ENCODE measurements at regions not wholly inside any gene's neighbourhood (a gene's known extent, or its start where the extent isn't known, plus 50 kb on each side); places are given as distances from the start of the nearest gene placed in this dataset.

DNA sequence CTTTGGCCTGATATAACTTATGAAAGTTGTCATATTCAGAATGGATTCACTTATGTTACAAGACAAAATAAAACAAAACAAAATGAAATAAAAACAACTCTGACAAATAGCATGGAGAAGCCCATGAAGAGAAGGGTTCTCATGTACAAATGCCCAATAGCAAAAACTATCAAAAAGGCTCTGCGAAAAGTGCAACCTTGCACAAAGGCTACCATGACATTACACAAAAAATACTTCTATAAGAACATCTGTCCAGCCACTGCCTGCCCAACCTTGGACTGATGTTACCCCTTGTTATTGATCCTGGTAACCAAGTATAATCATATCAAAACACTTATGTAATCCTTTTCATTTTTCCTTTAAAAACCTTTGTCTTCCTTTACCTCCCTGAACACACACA lies 213.0 kb downstream of the ATP23 start:
- TF ChIP-seq, protein P1, sequence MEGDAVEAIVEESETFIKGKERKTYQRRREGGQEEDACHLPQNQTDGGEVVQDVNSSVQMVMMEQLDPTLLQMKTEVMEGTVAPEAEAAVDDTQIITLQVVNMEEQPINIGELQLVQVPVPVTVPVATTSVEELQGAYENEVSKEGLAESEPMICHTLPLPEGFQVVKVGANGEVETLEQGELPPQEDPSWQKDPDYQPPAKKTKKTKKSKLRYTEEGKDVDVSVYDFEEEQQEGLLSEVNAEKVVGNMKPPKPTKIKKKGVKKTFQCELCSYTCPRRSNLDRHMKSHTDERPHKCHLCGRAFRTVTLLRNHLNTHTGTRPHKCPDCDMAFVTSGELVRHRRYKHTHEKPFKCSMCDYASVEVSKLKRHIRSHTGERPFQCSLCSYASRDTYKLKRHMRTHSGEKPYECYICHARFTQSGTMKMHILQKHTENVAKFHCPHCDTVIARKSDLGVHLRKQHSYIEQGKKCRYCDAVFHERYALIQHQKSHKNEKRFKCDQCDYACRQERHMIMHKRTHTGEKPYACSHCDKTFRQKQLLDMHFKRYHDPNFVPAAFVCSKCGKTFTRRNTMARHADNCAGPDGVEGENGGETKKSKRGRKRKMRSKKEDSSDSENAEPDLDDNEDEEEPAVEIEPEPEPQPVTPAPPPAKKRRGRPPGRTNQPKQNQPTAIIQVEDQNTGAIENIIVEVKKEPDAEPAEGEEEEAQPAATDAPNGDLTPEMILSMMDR (IDR thresholded peaks at IDR 0.05; ENCODE audit: insufficient read depth, low read depth, low read length, missing control alignments), result no peak
- no peak overlapping the region for H3K4me3 ChIP-seq (ENCODE audit: low read depth, low read length)
- no peak for DNase-seq (ENCODE audit: low read depth)

DNA sequence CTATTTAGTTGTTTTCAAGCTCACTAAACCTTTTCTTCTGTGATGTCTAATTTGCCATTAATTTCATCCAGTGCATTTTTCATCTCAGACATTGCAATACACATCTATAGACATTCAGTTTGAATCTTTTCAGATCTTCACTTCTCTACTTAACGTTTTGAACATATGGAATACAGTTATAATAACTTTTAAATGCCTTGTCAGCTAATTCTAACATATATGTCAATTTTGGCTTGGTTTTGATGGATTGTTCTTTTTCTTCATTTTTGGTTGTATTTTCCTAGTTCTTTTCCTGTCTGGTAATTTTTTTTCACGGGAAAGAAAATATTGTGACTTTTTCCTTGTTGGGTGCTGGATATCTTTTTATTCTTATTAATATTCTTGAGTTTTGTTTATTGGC lies 215.3 kb downstream of the ATP23 start:
- TF ChIP-seq, protein P1 (IDR thresholded peaks at IDR 0.05; ENCODE audit: insufficient read depth, low read depth, low read length, missing control alignments), result no peak
- DNase-seq (ENCODE audit: low read depth), result no peak

DNA sequence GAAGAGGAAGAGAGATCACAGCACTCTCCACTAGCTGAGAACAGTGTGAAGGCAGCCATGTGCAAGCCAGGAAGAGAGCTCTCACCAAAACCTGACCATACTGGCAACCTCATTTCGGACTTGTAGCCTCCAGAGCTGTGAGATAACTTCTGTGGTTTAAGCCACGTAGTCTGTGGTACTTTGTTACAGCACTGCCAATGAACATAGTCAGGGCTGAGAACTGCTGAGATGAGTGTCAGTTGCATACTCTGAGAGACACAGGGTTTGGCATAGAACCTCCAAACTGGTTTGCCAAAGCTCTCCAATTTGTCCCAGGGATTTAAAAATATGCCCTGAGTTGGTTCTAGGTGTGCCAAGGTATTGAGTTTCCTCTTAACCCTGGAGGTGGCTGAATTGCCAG lies 218.6 kb downstream of the ATP23 start:
- H3K4me3 ChIP-seq (ENCODE audit: low read depth, low read length), result no peak overlapping the region
- DNase-seq (ENCODE audit: low read depth), result no peak
- TF ChIP-seq, protein P1 (IDR thresholded peaks at IDR 0.05; ENCODE audit: insufficient read depth, low read depth, low read length, missing control alignments), result no peak

More for the DNA sequence above, 215.3 kb downstream of the ATP23 start:
- no peak overlapping the region for H3K4me3 ChIP-seq (ENCODE audit: low read depth, low read length)

DNA sequence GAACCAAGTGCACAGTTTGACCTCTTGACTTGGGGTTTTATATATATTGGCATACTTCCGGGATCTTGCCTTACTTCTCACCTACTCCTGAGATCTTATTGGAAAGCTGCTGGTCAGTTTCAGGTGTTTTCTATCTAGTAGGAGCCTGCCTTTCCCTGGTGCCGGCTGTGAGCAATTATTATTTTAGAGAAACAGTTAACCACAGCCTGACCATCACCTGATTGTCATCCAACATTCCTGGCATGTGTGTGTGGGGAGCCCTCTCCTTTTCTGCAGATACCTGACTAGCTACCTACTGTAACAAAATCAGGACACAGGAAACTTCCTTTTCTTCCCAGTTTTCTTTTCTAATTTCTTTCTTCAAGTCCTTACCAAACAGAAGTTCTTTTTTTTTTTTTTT lies 220.4 kb downstream of the ATP23 start:
- TF ChIP-seq, protein P1 (IDR thresholded peaks at IDR 0.05; ENCODE audit: insufficient read depth, low read depth, low read length, missing control alignments), result no peak
- DNase-seq (ENCODE audit: low read depth), result no peak
- no peak overlapping the region for H3K4me3 ChIP-seq (ENCODE audit: low read depth, low read length)

DNA sequence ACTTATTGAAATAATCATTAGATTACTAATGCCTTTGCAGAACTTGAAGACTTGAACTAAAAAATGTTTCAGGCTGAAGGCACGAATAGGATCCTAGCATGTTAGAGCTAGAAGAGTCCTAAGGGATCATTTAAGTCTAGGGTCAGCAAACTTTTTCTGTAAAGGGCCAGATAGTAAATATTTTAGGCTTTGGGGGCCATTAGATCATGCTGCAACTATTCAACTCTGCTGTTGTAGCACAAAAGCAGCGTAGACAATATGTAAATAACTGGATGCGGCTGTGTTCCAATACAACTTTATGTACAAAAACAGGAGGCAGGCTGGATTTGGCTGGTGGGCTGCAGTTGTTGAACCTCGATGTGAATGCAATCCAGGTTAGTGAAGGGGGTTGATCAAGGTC lies 221.7 kb downstream of the ATP23 start:
- H3K4me3 ChIP-seq (ENCODE audit: low read depth, low read length), result no peak overlapping the region
- TF ChIP-seq, protein P1 (IDR thresholded peaks at IDR 0.05; ENCODE audit: insufficient read depth, low read depth, low read length, missing control alignments), result no peak
- no peak for DNase-seq (ENCODE audit: low read depth)

DNA sequence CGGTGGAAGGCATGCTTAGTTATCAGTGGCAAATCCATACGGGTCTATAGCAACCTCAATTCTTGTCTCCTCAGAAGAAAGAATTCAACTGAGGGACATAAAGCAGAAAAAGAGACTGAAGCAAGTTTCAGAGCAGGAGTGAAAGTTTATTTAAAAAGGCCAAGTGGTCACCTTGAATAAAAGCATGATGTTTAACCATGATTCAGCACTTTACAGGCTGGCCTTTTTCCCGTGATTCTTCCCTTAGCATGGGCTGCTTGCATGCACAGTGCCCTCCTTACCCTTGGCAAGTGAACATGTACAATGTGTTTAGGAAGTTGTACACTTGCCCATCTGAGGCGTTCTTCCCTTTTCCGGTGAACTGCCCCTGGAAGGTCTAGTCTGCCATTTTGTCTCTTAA lies 225.3 kb downstream of the ATP23 start:
- no peak overlapping the region for H3K4me3 ChIP-seq (ENCODE audit: low read depth, low read length)
- no peak for DNase-seq (ENCODE audit: low read depth)
- TF ChIP-seq, protein P1 (IDR thresholded peaks at IDR 0.05; ENCODE audit: insufficient read depth, low read depth, low read length, missing control alignments), result no peak

DNA sequence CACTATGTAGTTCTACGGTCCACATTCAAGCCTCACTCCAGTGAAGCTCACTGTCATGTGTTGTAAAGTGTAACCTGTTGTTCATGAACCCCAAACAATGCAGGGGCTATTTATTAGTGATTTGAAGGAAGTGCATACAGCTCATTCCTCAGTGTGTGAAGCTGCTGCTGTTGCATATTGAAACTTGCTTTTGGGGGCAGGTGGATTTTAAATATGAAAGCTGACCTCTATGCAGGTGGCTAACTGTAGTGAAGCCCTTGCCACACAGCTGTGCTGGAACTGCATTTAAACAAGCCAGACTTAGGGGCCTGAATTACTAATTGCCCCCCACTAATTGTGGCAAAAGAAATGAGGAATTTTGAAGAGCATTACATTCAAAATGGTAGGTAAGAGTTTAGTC lies 226.3 kb downstream of the ATP23 start:
- no peak for DNase-seq (ENCODE audit: low read depth)
- TF ChIP-seq, protein P1 (IDR thresholded peaks at IDR 0.05; ENCODE audit: insufficient read depth, low read depth, low read length, missing control alignments), result no peak
- H3K4me3 ChIP-seq (ENCODE audit: low read depth, low read length), result no peak overlapping the region

All from GM12865 (cell line).